ES-I3 (cell line): ENCODE measurements at regions not wholly inside any gene's neighbourhood (a gene's known extent, or its start where the extent isn't known, plus 50 kb on each side); places are given as distances from the start of the nearest gene placed in this dataset.

ENCODE experiments used
- H3K36me3 ChIP-seq: 2 replicates; pipeline ENCODE4 v1.6.1; 2013; ENCODE audit warnings: mild to moderate bottlenecking, low read length, control low read depth, moderate library complexity; ENCODE audit not compliant: insufficient read depth
- H3K4me1 ChIP-seq: 2 replicates; pipeline ENCODE4 v1.6.1; 2013; ENCODE audit warnings: mild to moderate bottlenecking, control low read depth, low read length; ENCODE audit not compliant: insufficient read depth
- H3K9ac ChIP-seq: 2 replicates; pipeline ENCODE4 v1.6.1; 2013; ENCODE audit warnings: low read depth, mild to moderate bottlenecking, low read length, moderate library complexity
- H3K9me3 ChIP-seq: 2 replicates; pipeline ENCODE4 v1.6.1; 2013; ENCODE audit warnings: mild to moderate bottlenecking, low read length, moderate library complexity; ENCODE audit not compliant: control insufficient read depth, insufficient read depth

DNA sequence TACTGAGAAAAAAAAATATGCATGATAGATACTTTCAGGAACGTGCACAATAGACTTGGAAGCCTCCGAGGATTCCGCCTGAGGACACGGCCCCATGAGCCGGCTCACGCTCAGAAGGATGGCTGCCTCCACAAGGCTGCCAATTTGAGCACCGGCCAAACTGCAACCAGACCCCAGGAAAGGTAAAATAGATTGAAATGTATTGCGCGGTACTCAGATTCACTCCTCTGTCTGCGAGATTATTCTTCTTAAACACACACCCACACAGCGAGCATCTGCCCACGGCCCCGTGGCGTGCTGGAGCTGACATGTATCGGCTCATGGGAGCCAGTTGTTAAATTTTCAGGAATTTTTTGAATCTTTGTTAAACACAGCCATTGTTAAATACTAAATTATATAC lies 653.2 kb upstream of the MKI67 start:
- Histone ChIP-seq H3K9ac (no peak overlapping the region), H3K4me1 (no peaks in the 10 kb centered on the region), H3K9me3 (no peaks in the 10 kb centered on the region)

GRCh38 chr10:128780156-128780761 lies 654.0 kb upstream of the MKI67 start:
- no peaks in the 10 kb centered on the region for H3K36me3 ChIP-seq
- H3K9me3 ChIP-seq = no peaks in the 10 kb centered on the region
- no peak overlapping the region for H3K9ac ChIP-seq
- H3K4me1 ChIP-seq = no peaks in the 10 kb centered on the region

More for the DNA sequence above, 653.2 kb upstream of the MKI67 start:
- no peaks in the 10 kb centered on the region for H3K36me3 ChIP-seq

- Histone ChIP-seq H3K4me1 (no peaks in the 10 kb centered on the region), H3K36me3 (no peaks in the 10 kb centered on the region), H3K9ac (no peak overlapping the region), H3K9me3 (no peaks in the 10 kb centered on the region)
Measured at GRCh38 chr10:128781637-128782036, 655.4 kb upstream of the MKI67 start.

GRCh38 chr10:128784444-128784843 lies 658.2 kb upstream of the MKI67 start:
- Histone ChIP-seq H3K9ac (no peak overlapping the region), H3K9me3 (no peaks in the 10 kb centered on the region), H3K4me1 (no peaks in the 10 kb centered on the region), H3K36me3 (no peaks in the 10 kb centered on the region)

- Histone ChIP-seq H3K9ac (no peak overlapping the region), H3K9me3 (no peaks in the 10 kb centered on the region), H3K4me1 (no peaks in the 10 kb centered on the region), H3K36me3 (no peaks in the 10 kb centered on the region)
Measured at GRCh38 chr10:128792426-128793140, 666.4 kb upstream of the MKI67 start.

GRCh38 chr10:128793726-128794655 lies 667.8 kb upstream of the MKI67 start:
- Histone ChIP-seq H3K36me3 (no peaks in the 10 kb centered on the region), H3K9ac (no peak overlapping the region), H3K9me3 (no peaks in the 10 kb centered on the region), H3K4me1 (no peaks in the 10 kb centered on the region)

DNA sequence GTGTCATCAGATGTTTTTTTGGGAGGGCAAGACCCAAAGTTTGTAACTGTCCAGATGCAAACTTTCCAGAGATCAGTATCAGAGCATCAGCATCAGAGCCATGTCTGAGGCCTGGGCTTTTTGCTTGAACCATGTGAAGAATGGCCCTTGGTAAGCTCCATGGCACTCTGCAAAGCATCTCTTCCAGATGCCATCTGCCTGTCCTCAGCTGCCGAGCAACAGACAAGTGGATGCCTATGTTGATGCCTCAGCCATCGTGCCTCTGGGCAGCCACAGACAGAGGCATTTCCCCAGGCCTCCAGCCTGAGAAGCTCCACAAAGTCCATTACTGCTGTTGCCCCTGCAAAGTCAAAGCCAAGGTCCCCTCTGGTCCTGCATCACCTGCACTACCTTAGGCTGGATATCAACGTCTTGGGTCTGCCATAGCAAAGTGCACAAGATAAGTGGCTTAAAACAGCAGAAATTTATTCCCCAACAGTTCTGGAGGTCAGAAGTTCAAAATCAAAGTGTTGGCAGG lies 670.2 kb upstream of the MKI67 start:
- Histone ChIP-seq H3K4me1 (no peaks in the 10 kb centered on the region), H3K9ac (no peak overlapping the region), H3K36me3 (no peaks in the 10 kb centered on the region), H3K9me3 (no peaks in the 10 kb centered on the region)

- Histone ChIP-seq H3K36me3 (no peaks in the 10 kb centered on the region), H3K9me3 (no peaks in the 10 kb centered on the region), H3K9ac (no peak overlapping the region), H3K4me1 (no peaks in the 10 kb centered on the region)
Measured at GRCh38 chr10:128802062-128802461, 665.0 kb upstream of the MGMT start.

DNA sequence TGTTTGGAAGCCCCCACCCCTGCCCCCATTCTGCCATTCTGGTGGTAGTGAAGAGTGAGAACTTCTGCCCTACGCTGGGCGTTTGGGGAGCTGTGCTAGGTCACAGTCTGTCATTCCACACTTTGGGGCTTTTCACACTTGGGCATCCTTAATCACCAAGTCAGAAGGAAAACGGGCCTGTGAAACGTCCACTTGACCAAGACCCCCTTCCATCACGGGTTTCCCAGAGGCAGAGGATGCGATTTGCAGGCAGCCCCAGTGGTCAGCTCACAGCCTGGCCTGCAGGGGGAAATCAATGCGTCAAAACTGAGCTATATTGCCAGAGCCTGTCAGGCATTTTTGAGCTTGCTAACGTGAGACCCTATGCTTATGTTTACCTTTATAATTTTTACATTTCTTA lies 663.3 kb upstream of the MGMT start:
- no peaks in the 10 kb centered on the region for H3K9me3 ChIP-seq
- no peak overlapping the region for H3K9ac ChIP-seq
- H3K4me1 ChIP-seq = no peaks in the 10 kb centered on the region
- H3K36me3 ChIP-seq = no peaks in the 10 kb centered on the region

DNA sequence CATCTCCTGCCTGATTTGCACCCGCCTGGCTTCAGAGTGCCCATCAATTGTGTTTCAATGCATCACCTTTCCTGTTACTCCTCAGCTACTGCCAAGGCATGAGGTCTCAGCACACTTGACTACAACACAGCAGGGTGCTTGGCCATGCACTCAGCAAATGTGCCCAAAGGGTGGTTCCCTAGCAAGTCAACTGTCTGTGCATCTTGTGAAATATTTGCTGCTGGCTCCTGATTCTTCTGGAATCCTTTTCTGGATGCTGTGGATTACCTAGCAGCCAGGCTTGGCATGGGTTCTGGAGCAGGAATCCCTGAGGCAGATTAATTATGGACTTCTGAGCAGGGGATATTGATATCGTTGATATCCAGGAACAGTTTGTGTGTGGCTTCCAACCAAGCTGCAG lies 662.6 kb upstream of the MGMT start:
- Histone ChIP-seq H3K9ac (no peak overlapping the region), H3K36me3 (no peaks in the 10 kb centered on the region), H3K4me1 (no peaks in the 10 kb centered on the region), H3K9me3 (no peaks in the 10 kb centered on the region)

- no peaks in the 10 kb centered on the region for H3K9me3 ChIP-seq
- H3K9ac ChIP-seq = no peak overlapping the region
- no peaks in the 10 kb centered on the region for H3K36me3 ChIP-seq
- H3K4me1 ChIP-seq = no peaks in the 10 kb centered on the region
Measured at GRCh38 chr10:128808921-128809440, 658.1 kb upstream of the MGMT start.

- Histone ChIP-seq H3K4me1 (no peaks in the 10 kb centered on the region), H3K9ac (no peak overlapping the region), H3K36me3 (no peaks in the 10 kb centered on the region), H3K9me3 (no peaks in the 10 kb centered on the region)
Measured at GRCh38 chr10:128811511-128811910, 655.5 kb upstream of the MGMT start.

- no peak overlapping the region for H3K9ac ChIP-seq
- no peaks in the 10 kb centered on the region for H3K9me3 ChIP-seq
- no peaks in the 10 kb centered on the region for H3K4me1 ChIP-seq
- H3K36me3 ChIP-seq = no peaks in the 10 kb centered on the region
Measured at GRCh38 chr10:128812000-128812399, 655.0 kb upstream of the MGMT start.

DNA sequence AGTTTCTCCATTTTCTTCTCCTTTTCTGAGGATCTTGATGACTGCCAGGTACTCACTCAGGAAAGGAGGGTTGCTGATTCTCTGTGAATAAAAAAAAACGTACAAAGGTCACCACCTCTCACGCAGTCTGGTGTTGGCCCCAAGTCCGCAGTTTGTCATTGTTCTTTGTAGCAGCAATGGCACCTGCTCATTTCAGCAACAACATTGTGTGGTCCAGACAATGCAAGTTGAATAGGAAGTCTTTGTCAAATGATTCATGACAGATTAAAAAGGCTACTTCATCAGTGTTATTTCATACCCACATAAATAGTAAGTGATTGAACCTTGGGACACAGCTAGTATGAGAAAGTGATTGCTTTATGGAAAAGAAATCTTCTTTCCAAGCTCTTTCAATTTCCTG lies 653.5 kb upstream of the MGMT start:
- H3K36me3 ChIP-seq = no peaks in the 10 kb centered on the region
- no peak overlapping the region for H3K9ac ChIP-seq

More for the DNA sequence above, 653.5 kb upstream of the MGMT start:
- H3K4me1 ChIP-seq = no peaks in the 10 kb centered on the region
- no peaks in the 10 kb centered on the region for H3K9me3 ChIP-seq
